B cell (primary cell): ENCODE measurements at regions not wholly inside any gene's neighbourhood (a gene's known extent, or its start where the extent isn't known, plus 50 kb on each side); places are given as distances from the start of the nearest gene placed in this dataset.

ENCODE experiments used
- CTCF ChIP-seq: fragments of 200-600 bp; IDR thresholded peaks from one replicate; pipeline ENCODE4 v1.8.0; 2022; ENCODE audit warnings: antibody characterized with exemption, mild to moderate bottlenecking
- EZH2 ChIP-seq: IDR thresholded peaks from 2 replicates; pipeline ENCODE4 v1.6.1; 2012; ENCODE audit warnings: borderline replicate concordance, low read depth, mild to moderate bottlenecking, moderate library complexity, low read length; ENCODE audit not compliant: insufficient read depth, poor library complexity, severe bottlenecking

GRCh38 chr13:63492604-63493003 is 2077.0 kb upstream of the PCDH20 start:
- no peak for TF ChIP-seq EZH2
- TF ChIP-seq CTCF = no peak
